ENCODE measurements at regions not wholly inside any gene's neighbourhood (a gene's known extent, or its start where the extent isn't known, plus 50 kb on each side); places are given as distances from the start of the nearest gene placed in this dataset.

- Mint-ChIP-seq H3K27me3 (ENCODE audit: low read depth) (no peaks in the 10 kb centered on the region), H3K9me3 (peaks cover 15% of the 10 kb centered on the region), H3K27ac (no peak overlapping the region), H3K36me3 (peaks cover 4% of the 10 kb centered on the region), H3K4me1 (peaks cover 20% of the 10 kb centered on the region), H3K4me3 (no peak overlapping the region)
- DNase-seq (ENCODE audit: low spot score in 2 of 2, unreplicated experiment in 2 of 2): no peak
- TF ChIP-seq, protein P1, sequence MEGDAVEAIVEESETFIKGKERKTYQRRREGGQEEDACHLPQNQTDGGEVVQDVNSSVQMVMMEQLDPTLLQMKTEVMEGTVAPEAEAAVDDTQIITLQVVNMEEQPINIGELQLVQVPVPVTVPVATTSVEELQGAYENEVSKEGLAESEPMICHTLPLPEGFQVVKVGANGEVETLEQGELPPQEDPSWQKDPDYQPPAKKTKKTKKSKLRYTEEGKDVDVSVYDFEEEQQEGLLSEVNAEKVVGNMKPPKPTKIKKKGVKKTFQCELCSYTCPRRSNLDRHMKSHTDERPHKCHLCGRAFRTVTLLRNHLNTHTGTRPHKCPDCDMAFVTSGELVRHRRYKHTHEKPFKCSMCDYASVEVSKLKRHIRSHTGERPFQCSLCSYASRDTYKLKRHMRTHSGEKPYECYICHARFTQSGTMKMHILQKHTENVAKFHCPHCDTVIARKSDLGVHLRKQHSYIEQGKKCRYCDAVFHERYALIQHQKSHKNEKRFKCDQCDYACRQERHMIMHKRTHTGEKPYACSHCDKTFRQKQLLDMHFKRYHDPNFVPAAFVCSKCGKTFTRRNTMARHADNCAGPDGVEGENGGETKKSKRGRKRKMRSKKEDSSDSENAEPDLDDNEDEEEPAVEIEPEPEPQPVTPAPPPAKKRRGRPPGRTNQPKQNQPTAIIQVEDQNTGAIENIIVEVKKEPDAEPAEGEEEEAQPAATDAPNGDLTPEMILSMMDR (IDR thresholded peaks at IDR 0.05; ENCODE audit: unreplicated experiment): no peak
Measured at GRCh38 chr12:41935911-41936310, 208.8 kb downstream of the GXYLT1 start.

DNA sequence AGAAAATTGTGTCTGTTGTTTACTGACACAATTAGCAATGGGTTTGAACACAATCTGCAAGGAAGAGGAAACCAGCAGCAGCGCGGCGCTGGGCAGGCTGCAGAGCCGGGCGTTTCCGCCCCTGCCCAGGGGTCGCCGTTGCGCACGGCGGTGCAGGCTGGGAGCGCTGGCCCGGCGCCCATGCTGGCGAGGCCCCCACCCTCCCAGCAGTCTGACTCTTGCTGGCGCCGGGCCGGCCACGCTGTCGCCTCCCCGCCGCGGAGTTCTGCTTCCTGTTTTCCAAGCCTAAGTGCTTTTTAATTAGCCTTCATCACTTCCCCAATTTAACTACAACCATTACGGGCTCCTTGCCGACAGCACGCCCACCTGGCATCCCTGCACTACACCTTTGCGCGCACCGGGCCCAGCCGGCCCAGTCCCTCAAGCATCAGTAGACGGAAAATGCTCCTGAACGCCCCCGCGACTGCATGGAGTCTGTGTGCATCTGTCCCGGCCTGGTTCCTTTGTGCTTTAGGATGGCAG is 212.1 kb downstream of the GXYLT1 start:
- peaks cover 14% of the 10 kb centered on the region for H3K4me1 Mint-ChIP-seq
- peak overlapping the region; percentile 79 for H3K27ac Mint-ChIP-seq
- H3K9me3 Mint-ChIP-seq: peaks cover 4% of the 10 kb centered on the region
- peak overlapping the region; percentile 77 for H3K4me3 Mint-ChIP-seq
- peak; percentile 43 to 68 for DNase-seq (ENCODE audit: low spot score in 2 of 2, unreplicated experiment in 2 of 2)
- TF ChIP-seq, protein P1 (IDR thresholded peaks at IDR 0.05; ENCODE audit: unreplicated experiment): no peak
- H3K27me3 Mint-ChIP-seq (ENCODE audit: low read depth): no peaks in the 10 kb centered on the region
- H3K36me3 Mint-ChIP-seq: peaks cover 2% of the 10 kb centered on the region

DNA sequence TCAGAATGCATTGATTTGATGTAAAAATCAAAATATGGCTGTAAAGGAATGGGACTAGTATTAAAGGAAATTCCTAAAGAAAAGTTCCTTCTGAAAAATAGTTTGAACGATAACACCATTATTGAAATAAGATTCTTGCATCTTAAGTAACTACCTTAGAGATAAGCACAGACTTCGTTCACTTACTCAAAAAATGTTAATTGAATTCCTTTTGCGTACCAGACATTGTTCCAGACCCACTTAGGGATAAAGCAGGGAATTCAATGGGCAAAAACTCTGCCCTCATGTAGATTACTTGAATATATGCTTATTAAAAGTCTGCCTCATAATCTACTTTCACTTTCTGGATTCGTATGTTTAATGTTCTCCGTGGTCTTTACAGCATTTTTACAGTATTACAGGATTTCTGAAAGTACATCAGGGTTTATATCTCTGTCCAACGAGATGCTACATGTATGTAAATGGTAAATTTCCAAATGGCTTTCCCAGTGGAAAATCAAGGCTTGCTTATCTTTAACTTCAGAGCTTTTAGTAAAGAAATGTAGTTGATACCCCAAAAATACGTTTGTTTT is 213.7 kb downstream of the GXYLT1 start:
- Mint-ChIP-seq H3K27me3 (ENCODE audit: low read depth) (no peaks in the 10 kb centered on the region), H3K4me3 (peak overlapping the region; percentile 18), H3K9me3 (no peaks in the 10 kb centered on the region), H3K27ac (peak overlapping the region; percentile 31), H3K4me1 (peaks cover 14% of the 10 kb centered on the region), H3K36me3 (no peaks in the 10 kb centered on the region)
- TF ChIP-seq, protein P1 (IDR thresholded peaks at IDR 0.05; ENCODE audit: unreplicated experiment): no peak
- DNase-seq (ENCODE audit: low spot score in 2 of 2, unreplicated experiment in 2 of 2): no peak

DNA sequence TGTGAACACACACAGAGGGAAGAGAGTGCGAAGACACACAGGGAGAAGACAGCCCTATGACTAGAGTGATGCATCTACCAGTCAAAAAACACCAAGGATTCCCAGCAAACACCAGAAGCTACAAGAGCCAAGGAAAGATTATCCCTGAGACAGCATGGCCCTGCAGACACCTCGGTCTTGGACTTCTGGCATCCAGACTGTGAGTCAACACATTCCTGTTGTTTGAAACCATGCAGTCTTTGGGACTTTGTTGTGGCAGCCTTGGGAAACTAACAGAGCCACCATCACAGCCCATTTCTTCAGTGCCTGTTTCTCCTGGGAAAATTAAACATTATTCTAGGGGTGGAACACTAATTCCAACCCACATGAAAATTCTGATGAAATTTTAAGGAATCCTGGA is 220.6 kb downstream of the GXYLT1 start:
- H3K27ac Mint-ChIP-seq: no peak overlapping the region
- TF ChIP-seq, protein P1 (IDR thresholded peaks at IDR 0.05; ENCODE audit: unreplicated experiment): no peak

GRCh38 chr12:41923351-41923750 is 221.3 kb downstream of the GXYLT1 start:
- no peak overlapping the region for H3K27ac Mint-ChIP-seq
- no peak for DNase-seq (ENCODE audit: low spot score in 2 of 2, unreplicated experiment in 2 of 2)
- TF ChIP-seq, protein P1 (IDR thresholded peaks at IDR 0.05; ENCODE audit: unreplicated experiment): no peak
- no peak overlapping the region for H3K4me3 Mint-ChIP-seq
- H3K36me3 Mint-ChIP-seq: no peaks in the 10 kb centered on the region
- peaks cover 3% of the 10 kb centered on the region for H3K9me3 Mint-ChIP-seq
- H3K27me3 Mint-ChIP-seq (ENCODE audit: low read depth): no peaks in the 10 kb centered on the region
- H3K4me1 Mint-ChIP-seq: peaks cover 30% of the 10 kb centered on the region

More for the DNA sequence above, 220.6 kb downstream of the GXYLT1 start:
- Mint-ChIP-seq H3K4me3 (no peak overlapping the region), H3K4me1 (peaks cover 28% of the 10 kb centered on the region), H3K36me3 (no peaks in the 10 kb centered on the region), H3K27me3 (ENCODE audit: low read depth) (no peaks in the 10 kb centered on the region), H3K9me3 (peaks cover 3% of the 10 kb centered on the region)
- DNase-seq (ENCODE audit: low spot score in 2 of 2, unreplicated experiment in 2 of 2): no peak
